Fibroblast of villous mesenchyme (primary cell): ENCODE measurements at regions not wholly inside any gene's neighbourhood (a gene's known extent, or its start where the extent isn't known, plus 50 kb on each side); places are given as distances from the start of the nearest gene placed in this dataset.

Experiments
- DNase-seq: peaks from one replicate; pipeline ENCODE4 v3.0.0-alpha.2; 2010; ENCODE audit warnings: low read depth
- H3K4me3 ChIP-seq: 2 replicates; pipeline ENCODE4 v1.5.1; 2011; ENCODE audit warnings: low read depth, mild to moderate bottlenecking, low read length
- TF ChIP-seq, protein P1 (sequence below): IDR thresholded peaks from 2 replicates; pipeline ENCODE4 v1.5.1; 2012; ENCODE audit warnings: low read depth, mild to moderate bottlenecking, low read length; ENCODE audit not compliant: insufficient read depth

DNA sequence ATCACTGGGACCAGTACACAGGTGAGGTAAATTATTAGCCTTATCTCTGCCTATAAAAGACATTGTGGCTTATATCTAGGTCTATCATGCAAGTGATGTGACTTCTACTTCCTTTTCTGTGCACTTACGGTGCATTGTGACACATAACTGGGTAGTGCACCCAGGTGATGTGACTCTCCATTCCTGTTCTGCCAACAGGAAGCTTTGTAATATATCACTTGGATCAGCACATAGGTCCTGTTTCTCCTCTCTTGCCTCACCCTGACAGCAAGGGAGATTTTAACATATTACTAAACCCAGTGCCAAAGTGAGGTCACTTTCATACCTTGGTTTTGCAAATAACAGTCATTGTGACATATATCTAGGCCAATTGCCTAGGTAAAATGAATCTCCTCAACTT lies 1129.7 kb upstream of the AMELY start:
- TF ChIP-seq, protein P1, sequence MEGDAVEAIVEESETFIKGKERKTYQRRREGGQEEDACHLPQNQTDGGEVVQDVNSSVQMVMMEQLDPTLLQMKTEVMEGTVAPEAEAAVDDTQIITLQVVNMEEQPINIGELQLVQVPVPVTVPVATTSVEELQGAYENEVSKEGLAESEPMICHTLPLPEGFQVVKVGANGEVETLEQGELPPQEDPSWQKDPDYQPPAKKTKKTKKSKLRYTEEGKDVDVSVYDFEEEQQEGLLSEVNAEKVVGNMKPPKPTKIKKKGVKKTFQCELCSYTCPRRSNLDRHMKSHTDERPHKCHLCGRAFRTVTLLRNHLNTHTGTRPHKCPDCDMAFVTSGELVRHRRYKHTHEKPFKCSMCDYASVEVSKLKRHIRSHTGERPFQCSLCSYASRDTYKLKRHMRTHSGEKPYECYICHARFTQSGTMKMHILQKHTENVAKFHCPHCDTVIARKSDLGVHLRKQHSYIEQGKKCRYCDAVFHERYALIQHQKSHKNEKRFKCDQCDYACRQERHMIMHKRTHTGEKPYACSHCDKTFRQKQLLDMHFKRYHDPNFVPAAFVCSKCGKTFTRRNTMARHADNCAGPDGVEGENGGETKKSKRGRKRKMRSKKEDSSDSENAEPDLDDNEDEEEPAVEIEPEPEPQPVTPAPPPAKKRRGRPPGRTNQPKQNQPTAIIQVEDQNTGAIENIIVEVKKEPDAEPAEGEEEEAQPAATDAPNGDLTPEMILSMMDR, result no peak
- no peak overlapping the region for H3K4me3 ChIP-seq
- DNase-seq, result no peak

DNA sequence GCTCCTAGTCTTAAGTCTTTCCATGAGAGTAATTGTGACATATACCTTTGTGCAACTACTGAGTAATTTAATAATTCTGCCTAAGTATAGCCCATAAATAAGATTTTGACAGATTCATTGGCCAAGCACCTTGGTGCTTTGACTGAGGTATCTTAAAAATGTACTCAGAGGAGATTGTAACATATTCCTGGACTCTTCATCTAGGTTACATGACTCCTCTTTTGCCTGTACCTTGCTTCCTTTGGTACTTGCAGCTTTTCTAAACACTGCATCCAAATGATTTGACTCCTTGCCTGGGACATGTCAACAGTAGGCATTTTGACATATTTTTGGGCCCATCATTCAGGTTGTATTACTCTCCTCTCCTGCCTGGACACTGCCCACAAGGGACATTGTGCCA lies 1125.0 kb upstream of the AMELY start:
- TF ChIP-seq, protein P1, result no peak
- no peak overlapping the region for H3K4me3 ChIP-seq
- DNase-seq, result no peak

DNA sequence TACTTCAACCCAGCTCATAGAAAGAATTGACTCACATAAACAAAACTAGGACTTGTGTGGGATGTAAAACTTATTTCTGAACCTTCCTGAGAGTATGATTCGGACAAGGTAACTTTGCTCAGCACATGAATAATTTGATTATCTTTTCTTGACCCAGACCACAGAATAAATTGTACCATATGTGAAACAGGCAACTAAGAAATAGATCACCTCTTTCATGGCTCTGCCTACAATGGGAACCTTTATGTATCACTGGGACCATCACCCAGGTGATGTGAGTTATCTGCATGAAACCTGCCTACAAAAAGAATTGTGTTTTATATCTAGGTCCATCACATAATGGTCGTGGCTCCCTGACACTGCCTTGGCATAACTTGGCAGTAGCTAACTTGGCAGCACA lies 1124.1 kb upstream of the AMELY start:
- DNase-seq, result no peak
- TF ChIP-seq, protein P1, result no peak
- H3K4me3 ChIP-seq, result no peak overlapping the region

DNA sequence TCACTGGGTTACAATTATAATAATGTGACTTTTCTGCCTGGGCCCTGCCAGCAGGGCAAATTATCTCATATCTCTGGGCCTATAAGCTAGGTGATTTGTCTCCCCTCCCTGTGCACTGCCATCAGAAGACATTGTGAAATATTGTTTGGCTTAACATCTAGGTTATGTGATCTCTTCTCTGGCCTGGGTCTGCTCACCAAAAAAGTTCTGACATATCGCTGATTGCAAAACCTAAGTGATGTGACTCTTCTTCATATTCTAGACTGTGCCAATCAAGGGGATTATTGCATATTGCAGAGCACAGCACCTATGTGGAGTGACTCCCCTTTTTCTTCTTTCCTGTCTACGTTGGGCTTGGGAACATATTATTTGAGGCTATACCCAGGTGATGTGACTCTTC lies 1123.1 kb upstream of the AMELY start:
- no peak for DNase-seq
- TF ChIP-seq, protein P1, result no peak
- no peak overlapping the region for H3K4me3 ChIP-seq

DNA sequence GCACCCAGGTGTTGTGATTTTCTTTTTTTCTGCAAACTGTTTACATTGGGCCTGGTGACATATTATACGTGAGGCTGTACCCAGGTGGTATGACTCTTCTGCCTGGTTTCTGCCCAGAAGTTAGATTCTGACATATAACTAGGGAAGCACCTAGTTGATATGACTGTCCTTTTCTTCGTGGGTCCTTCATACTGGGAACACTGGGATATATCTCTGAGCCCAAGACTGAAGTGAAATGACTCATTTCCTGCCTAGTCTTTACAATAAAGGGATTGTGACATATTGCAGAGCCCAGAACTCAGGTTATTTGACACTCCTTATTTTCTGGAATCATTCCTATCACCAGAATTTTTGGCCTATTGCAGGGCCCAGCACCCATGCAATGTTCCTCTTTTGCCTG lies 1121.6 kb upstream of the AMELY start:
- H3K4me3 ChIP-seq, result no peak overlapping the region
- DNase-seq, result no peak
- TF ChIP-seq, protein P1, result no peak

DNA sequence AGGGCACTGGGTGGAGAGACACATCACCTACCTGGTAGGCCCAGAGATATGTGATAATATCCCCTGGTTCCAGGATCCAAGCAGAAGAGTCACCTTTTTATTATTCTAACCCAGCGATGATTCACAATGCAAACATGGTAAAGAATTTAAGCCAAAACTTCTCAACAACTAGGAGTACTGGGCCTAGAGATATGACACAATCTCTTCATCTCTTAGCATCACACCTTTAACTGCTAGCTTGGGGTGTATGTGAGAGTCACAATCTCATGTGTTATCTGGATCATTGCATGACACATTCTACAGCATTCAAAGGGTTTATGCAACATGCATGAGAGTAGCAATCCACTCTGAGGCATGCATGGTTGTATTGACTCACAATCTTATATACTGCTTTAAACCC lies 1109.0 kb upstream of the AMELY start:
- TF ChIP-seq, protein P1, result no peak
- no peak overlapping the region for H3K4me3 ChIP-seq
- no peak for DNase-seq

DNA sequence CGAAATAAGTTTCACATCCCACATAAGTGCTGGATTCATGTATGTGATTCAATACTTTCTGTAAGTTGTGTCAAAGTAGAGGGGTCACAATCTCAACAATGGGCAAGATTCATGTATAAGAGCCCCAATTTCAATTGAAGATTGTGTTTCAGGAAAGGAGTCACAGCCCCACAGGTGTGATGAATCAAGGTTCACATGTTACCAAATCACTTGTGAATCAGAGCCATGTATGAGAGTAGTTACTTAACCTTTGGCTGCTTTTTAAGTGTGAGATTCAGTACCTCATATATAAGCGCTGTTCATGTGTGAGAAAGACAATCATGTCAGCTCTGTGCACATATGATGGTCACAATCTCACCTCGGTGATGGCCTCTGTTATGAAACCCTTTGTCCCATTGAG lies 1100.0 kb upstream of the AMELY start:
- TF ChIP-seq, protein P1, result no peak
- no peak for DNase-seq
- no peak overlapping the region for H3K4me3 ChIP-seq
